ENCODE measurements at regions not wholly inside any gene's neighbourhood (a gene's known extent, or its start where the extent isn't known, plus 50 kb on each side); places are given as distances from the start of the nearest gene placed in this dataset.

DNA sequence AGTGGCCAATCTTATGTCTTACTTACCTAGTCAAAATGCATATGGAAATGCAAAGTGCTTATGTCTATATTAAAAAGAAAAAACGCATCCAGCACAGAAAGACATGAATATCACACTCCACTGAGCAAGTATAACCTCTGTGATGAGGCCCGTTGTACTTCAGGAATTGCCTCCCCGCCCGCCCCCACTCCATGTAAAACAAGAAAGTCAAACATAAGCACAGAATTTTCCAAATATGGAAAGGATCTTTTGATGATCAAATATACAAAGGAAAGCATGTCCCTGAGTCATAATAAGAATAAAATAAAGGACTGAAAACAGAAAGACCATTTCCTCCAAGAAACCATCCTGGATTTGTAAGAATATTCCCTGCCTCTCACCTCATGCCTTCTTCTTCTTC is 229.1 kb downstream of the BAMBI start:
- TF ChIP-seq TCF7L2 (IDR thresholded peaks at IDR 0.05; ENCODE audit: borderline replicate concordance, low read depth, low read length) (no peak), KLF9 (tag by site-specific recombination; IDR thresholded peaks at IDR 0.05; ENCODE audit: low read depth) (no peak), REPIN1 (tag by site-specific recombination; IDR thresholded peaks at IDR 0.05; ENCODE audit: low read depth) (no peak), ZNF548 (tag by site-specific recombination; IDR thresholded peaks at IDR 0.05) (no peak), SP2 (tag by site-specific recombination; IDR thresholded peaks at IDR 0.05) (no peak), ZBTB1 (tag by site-specific recombination; IDR thresholded peaks at IDR 0.05) (no peak)
- TF ChIP-seq, protein P1, sequence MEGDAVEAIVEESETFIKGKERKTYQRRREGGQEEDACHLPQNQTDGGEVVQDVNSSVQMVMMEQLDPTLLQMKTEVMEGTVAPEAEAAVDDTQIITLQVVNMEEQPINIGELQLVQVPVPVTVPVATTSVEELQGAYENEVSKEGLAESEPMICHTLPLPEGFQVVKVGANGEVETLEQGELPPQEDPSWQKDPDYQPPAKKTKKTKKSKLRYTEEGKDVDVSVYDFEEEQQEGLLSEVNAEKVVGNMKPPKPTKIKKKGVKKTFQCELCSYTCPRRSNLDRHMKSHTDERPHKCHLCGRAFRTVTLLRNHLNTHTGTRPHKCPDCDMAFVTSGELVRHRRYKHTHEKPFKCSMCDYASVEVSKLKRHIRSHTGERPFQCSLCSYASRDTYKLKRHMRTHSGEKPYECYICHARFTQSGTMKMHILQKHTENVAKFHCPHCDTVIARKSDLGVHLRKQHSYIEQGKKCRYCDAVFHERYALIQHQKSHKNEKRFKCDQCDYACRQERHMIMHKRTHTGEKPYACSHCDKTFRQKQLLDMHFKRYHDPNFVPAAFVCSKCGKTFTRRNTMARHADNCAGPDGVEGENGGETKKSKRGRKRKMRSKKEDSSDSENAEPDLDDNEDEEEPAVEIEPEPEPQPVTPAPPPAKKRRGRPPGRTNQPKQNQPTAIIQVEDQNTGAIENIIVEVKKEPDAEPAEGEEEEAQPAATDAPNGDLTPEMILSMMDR (tag by site-specific recombination; IDR thresholded peaks at IDR 0.05) = no peak
